HG02571 (cell line): ENCODE measurements at regions not wholly inside any gene's neighbourhood (a gene's known extent, or its start where the extent isn't known, plus 50 kb on each side); places are given as distances from the start of the nearest gene placed in this dataset.
"Not testable (repeated sequence)": the region's sequence is repeated elsewhere in the genome, so short reads cannot be mapped to it uniquely, and the experiment has no call there.

Experiments
- ATAC-seq: cut with Tn5 transposase; IDR thresholded peaks from one replicate; pipeline ENCODE4 v1.9.1; 2021; ENCODE audit warnings: mild to moderate bottlenecking, moderate library complexity; ENCODE audit not compliant: unreplicated experiment

- ATAC-seq = no peak
These were observed 372.8 kb upstream of the PKN2 start for GRCh38 chr1:88311265-88311664.

- no peak for ATAC-seq
These were observed 372.2 kb upstream of the PKN2 start for GRCh38 chr1:88311907-88312306.

- ATAC-seq = no peak
These were observed 366.7 kb upstream of the PKN2 start for GRCh38 chr1:88317396-88317795.

- ATAC-seq = no peak
These were observed 365.3 kb upstream of the PKN2 start for GRCh38 chr1:88318740-88319139.

GRCh38 chr1:88320291-88320690 lies 363.8 kb upstream of the PKN2 start:
- no peak for ATAC-seq

- no peak for ATAC-seq
These were observed 362.4 kb upstream of the PKN2 start for GRCh38 chr1:88321706-88322105.

GRCh38 chr1:88324899-88325298 lies 359.2 kb upstream of the PKN2 start:
- no peak for ATAC-seq

- no peak for ATAC-seq
These were observed 356.4 kb upstream of the PKN2 start for GRCh38 chr1:88327391-88328267.

GRCh38 chr1:88330201-88330600 lies 353.9 kb upstream of the PKN2 start:
- no peak for ATAC-seq

GRCh38 chr1:88333086-88333695 lies 350.9 kb upstream of the PKN2 start:
- no peak for ATAC-seq

GRCh38 chr1:88341447-88341846 lies 342.6 kb upstream of the PKN2 start:
- ATAC-seq = no peak

GRCh38 chr1:88342081-88342480 lies 342.0 kb upstream of the PKN2 start:
- not testable (repeated sequence) for ATAC-seq

- no peak for ATAC-seq
These were observed 333.4 kb upstream of the PKN2 start for GRCh38 chr1:88350648-88351047.

- ATAC-seq = no peak
These were observed 332.1 kb upstream of the PKN2 start for GRCh38 chr1:88351960-88352359.

- no peak for ATAC-seq
These were observed 329.8 kb upstream of the PKN2 start for GRCh38 chr1:88354256-88354655.

GRCh38 chr1:88357729-88358128 lies 326.3 kb upstream of the PKN2 start:
- ATAC-seq = no peak

- ATAC-seq = no peak
These were observed 312.5 kb upstream of the PKN2 start for GRCh38 chr1:88371436-88372023.

- ATAC-seq = no peak
These were observed 308.1 kb upstream of the PKN2 start for GRCh38 chr1:88375977-88376376.

GRCh38 chr1:88376421-88376820 lies 307.7 kb upstream of the PKN2 start:
- no peak for ATAC-seq

- ATAC-seq = no peak
These were observed 305.5 kb upstream of the PKN2 start for GRCh38 chr1:88378560-88378959.

- ATAC-seq = no peak
These were observed 289.1 kb upstream of the PKN2 start for GRCh38 chr1:88394958-88395357.

- ATAC-seq = no peak
These were observed 285.7 kb upstream of the PKN2 start for GRCh38 chr1:88398338-88398737.
